ENCODE measurements at regions not wholly inside any gene's neighbourhood (a gene's known extent, or its start where the extent isn't known, plus 50 kb on each side); places are given as distances from the start of the nearest gene placed in this dataset.

- H3K27ac ChIP-seq (ENCODE audit: low read depth): no peak overlapping the region
- no peaks in the 10 kb centered on the region for H3K36me3 ChIP-seq (ENCODE audit: insufficient read depth)
- H3K4me3 ChIP-seq (ENCODE audit: low read depth, low read length): no peak overlapping the region
- no peaks in the 10 kb centered on the region for H3K4me1 ChIP-seq (ENCODE audit: insufficient read depth)
- no peak for DNase-seq (ENCODE audit: extremely low spot score)
- WGBS: 62% methylated on average over 2 of the region's 2 CpGs
Observed at GRCh38 chr3:148162132-148162531, 535.6 kb upstream of the AGTR1 start.

DNA sequence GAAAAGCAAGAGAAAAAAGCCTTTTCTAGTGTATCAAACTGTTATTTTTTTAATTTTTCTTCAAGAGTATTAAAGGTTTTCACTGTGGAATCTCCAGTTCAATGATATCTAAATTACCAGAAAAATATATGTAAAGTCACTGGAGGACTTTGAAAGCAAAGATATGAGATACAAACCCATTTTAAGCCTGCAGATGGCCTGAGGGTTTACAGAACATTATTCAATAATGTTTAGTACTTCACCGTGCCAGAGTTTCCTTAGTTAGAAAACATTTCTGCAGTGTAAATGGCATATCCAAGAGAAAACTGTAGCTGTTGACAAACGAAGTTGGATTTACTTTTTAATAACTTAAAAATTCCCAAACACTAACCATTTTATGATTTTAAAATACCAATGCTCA, 529.4 kb upstream of the AGTR1 start:
- H3K36me3 ChIP-seq (ENCODE audit: insufficient read depth): no peaks in the 10 kb centered on the region
- DNase-seq (ENCODE audit: extremely low spot score): no peak
- 52% methylated on average over 2 of the region's 2 CpGs for WGBS
- no peaks in the 10 kb centered on the region for H3K4me1 ChIP-seq (ENCODE audit: insufficient read depth)
- no peak overlapping the region for H3K4me3 ChIP-seq (ENCODE audit: low read depth, low read length)
- no peak overlapping the region for H3K27ac ChIP-seq (ENCODE audit: low read depth)

- no peaks in the 10 kb centered on the region for H3K4me1 ChIP-seq (ENCODE audit: insufficient read depth)
- no peaks in the 10 kb centered on the region for H3K36me3 ChIP-seq (ENCODE audit: insufficient read depth)
- no peak for DNase-seq (ENCODE audit: extremely low spot score)
- no peak overlapping the region for H3K4me3 ChIP-seq (ENCODE audit: low read depth, low read length)
- WGBS: 44% methylated on average over 4 of the region's 4 CpGs
- H3K27ac ChIP-seq (ENCODE audit: low read depth): no peak overlapping the region
Observed at GRCh38 chr3:148173851-148174250, 523.9 kb upstream of the AGTR1 start.

DNA sequence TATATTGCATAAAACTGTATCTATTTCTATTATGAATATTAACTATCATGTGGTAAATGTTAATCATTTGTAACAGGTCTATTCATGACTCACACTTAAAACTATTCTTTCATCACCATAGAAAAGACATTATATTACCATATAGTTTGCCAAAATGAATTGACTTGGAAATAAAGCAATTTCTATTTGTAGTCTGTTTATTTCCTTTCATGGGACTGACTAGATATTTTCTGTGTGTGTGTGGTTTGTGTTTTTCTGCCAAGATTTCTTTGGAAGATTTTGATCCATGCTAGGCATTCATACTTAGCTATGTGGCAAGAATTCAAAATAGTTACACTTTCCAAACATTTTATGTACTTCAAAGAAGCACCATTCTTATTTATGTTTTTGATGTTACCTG, 522.5 kb upstream of the AGTR1 start:
- H3K4me3 ChIP-seq (ENCODE audit: low read depth, low read length): no peak overlapping the region
- no peaks in the 10 kb centered on the region for H3K36me3 ChIP-seq (ENCODE audit: insufficient read depth)
- H3K4me1 ChIP-seq (ENCODE audit: insufficient read depth): no peaks in the 10 kb centered on the region
- H3K27ac ChIP-seq (ENCODE audit: low read depth): no peak overlapping the region
- no peak for DNase-seq (ENCODE audit: extremely low spot score)

GRCh38 chr3:148178503-148178902, 519.2 kb upstream of the AGTR1 start:
- DNase-seq (ENCODE audit: extremely low spot score): no peak
- no peak overlapping the region for H3K4me3 ChIP-seq (ENCODE audit: low read depth, low read length)
- no peak overlapping the region for H3K27ac ChIP-seq (ENCODE audit: low read depth)
- H3K36me3 ChIP-seq (ENCODE audit: insufficient read depth): no peaks in the 10 kb centered on the region
- WGBS: 42% methylated on average over 3 of the region's 3 CpGs
- H3K4me1 ChIP-seq (ENCODE audit: insufficient read depth): no peaks in the 10 kb centered on the region

GRCh38 chr3:148184798-148185197, 512.9 kb upstream of the AGTR1 start:
- H3K36me3 ChIP-seq (ENCODE audit: insufficient read depth): no peaks in the 10 kb centered on the region
- H3K4me3 ChIP-seq (ENCODE audit: low read depth, low read length): no peak overlapping the region
- WGBS: 97% methylated on average over 1 of the region's 1 CpG
- H3K27ac ChIP-seq (ENCODE audit: low read depth): no peak overlapping the region
- no peak for DNase-seq (ENCODE audit: extremely low spot score)
- H3K4me1 ChIP-seq (ENCODE audit: insufficient read depth): no peaks in the 10 kb centered on the region

DNA sequence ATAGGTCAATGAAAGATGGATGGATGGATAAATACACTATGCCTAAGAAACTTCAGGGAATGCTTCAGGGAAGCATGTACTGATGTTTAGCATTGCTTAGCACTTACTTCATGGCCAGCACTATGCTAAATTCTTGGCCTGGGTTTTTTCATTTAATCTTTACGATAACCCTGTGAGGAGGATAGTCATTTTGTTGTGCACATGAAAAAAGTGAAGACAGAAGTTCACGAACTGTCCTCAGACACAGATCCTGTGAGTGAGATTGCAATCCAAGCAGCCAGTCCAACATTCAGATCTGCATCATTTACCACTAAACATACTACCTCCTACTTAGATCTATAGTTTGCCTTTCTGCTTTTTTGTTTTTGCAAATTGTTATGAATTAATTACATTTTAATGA, 510.8 kb upstream of the AGTR1 start:
- no peak for DNase-seq (ENCODE audit: extremely low spot score)
- 46% methylated on average over 2 of the region's 2 CpGs for WGBS
- Histone ChIP-seq H3K27ac (ENCODE audit: low read depth) (no peak overlapping the region), H3K4me1 (ENCODE audit: insufficient read depth) (no peaks in the 10 kb centered on the region), H3K36me3 (ENCODE audit: insufficient read depth) (no peaks in the 10 kb centered on the region), H3K4me3 (ENCODE audit: low read depth, low read length) (no peak overlapping the region)

DNA sequence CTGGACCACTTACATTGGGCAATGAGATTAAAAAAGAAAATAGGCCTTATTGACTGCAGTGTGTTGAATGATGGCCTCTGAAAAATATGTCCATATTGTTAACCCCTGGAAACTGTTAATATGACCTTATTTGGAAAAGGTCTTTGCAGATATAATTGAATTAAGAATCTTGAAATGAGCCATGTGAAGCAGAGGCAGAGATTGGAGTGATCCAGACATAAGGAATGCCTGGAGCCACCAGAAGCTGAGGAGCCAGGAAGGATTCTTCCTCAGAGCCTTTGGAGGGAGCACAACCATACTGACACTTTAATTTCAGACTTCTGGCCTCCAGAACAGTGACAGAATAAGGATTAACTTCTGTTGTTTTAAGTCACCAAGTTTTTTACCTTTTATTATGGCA, 510.4 kb upstream of the AGTR1 start:
- H3K4me3 ChIP-seq (ENCODE audit: low read depth, low read length): no peak overlapping the region
- DNase-seq (ENCODE audit: extremely low spot score): no peak
- no peaks in the 10 kb centered on the region for H3K36me3 ChIP-seq (ENCODE audit: insufficient read depth)
- no peak overlapping the region for H3K27ac ChIP-seq (ENCODE audit: low read depth)
- H3K4me1 ChIP-seq (ENCODE audit: insufficient read depth): no peaks in the 10 kb centered on the region

GRCh38 chr3:148190441-148190990, 507.2 kb upstream of the AGTR1 start:
- no peak for DNase-seq (ENCODE audit: extremely low spot score)
- H3K4me3 ChIP-seq (ENCODE audit: low read depth, low read length): no peak overlapping the region
- H3K4me1 ChIP-seq (ENCODE audit: insufficient read depth): no peaks in the 10 kb centered on the region
- no peak overlapping the region for H3K27ac ChIP-seq (ENCODE audit: low read depth)
- H3K36me3 ChIP-seq (ENCODE audit: insufficient read depth): no peaks in the 10 kb centered on the region
- 39% methylated on average over 1 of the region's 1 CpG for WGBS

DNA sequence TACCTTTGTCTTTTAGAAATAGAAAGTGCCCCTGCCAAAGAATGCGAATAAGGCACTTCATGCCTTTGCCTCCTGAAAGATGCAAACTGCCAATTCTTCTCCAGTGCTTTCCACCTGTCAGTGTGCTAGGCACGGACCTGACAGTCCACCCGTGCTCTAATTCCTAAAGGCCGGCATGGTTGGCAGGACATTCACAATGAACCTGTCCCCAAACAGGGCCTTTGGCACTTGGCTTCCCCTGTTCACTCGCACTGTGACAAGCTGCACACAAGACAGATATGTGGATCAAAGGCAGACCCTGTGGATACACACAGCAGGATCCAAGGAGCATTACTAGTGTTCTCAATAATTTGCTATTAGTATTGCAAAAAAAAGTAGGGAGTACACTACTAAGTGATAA, 505.7 kb upstream of the AGTR1 start:
- DNase-seq (ENCODE audit: extremely low spot score): no peak
- no peaks in the 10 kb centered on the region for H3K4me1 ChIP-seq (ENCODE audit: insufficient read depth)
- WGBS: 76% methylated on average over 5 of the region's 5 CpGs
- no peak overlapping the region for H3K27ac ChIP-seq (ENCODE audit: low read depth)
- no peaks in the 10 kb centered on the region for H3K36me3 ChIP-seq (ENCODE audit: insufficient read depth)
- H3K4me3 ChIP-seq (ENCODE audit: low read depth, low read length): no peak overlapping the region

- 80% methylated on average over 3 of the region's 3 CpGs for WGBS
Observed at GRCh38 chr3:148197061-148197460, 500.6 kb upstream of the AGTR1 start.

DNA sequence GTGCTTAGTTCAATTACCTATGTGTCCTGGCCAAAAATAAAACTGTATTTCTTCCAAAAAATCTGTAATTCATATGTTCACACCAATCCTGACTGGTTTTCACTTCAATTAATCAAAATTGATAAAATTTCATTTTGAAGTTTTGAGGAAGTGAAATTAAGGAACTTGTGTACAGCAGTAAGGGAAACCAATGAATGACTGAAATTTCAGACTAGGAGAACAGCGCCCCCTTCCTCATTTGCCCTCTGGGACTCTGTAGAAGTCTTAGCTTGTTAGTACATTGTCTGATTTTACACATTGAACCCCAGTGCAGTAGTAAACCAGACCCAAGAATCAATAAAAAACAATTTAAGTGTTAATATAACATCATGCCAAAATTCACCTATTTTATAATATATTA, 495.3 kb upstream of the AGTR1 start:
- Histone ChIP-seq H3K4me1 (ENCODE audit: insufficient read depth) (no peaks in the 10 kb centered on the region), H3K27ac (ENCODE audit: low read depth) (no peak overlapping the region), H3K4me3 (ENCODE audit: low read depth, low read length) (no peak overlapping the region), H3K36me3 (ENCODE audit: insufficient read depth) (no peaks in the 10 kb centered on the region)
- no peak for DNase-seq (ENCODE audit: extremely low spot score)
- WGBS: 42% methylated on average over 1 of the region's 1 CpG

More at GRCh38 chr3:148197061-148197460, 500.6 kb upstream of the AGTR1 start:
- Histone ChIP-seq H3K4me3 (ENCODE audit: low read depth, low read length) (no peak overlapping the region), H3K27ac (ENCODE audit: low read depth) (no peak overlapping the region), H3K4me1 (ENCODE audit: insufficient read depth) (no peaks in the 10 kb centered on the region), H3K36me3 (ENCODE audit: insufficient read depth) (no peaks in the 10 kb centered on the region)
- no peak for DNase-seq (ENCODE audit: extremely low spot score)

GRCh38 chr3:148203297-148204010, 494.2 kb upstream of the AGTR1 start:
- no peak overlapping the region for H3K27ac ChIP-seq (ENCODE audit: low read depth)
- H3K36me3 ChIP-seq (ENCODE audit: insufficient read depth): no peaks in the 10 kb centered on the region
- WGBS: 63% methylated on average over 6 of the region's 6 CpGs
- H3K4me3 ChIP-seq (ENCODE audit: low read depth, low read length): no peak overlapping the region
- H3K4me1 ChIP-seq (ENCODE audit: insufficient read depth): no peaks in the 10 kb centered on the region
- no peak for DNase-seq (ENCODE audit: extremely low spot score)

GRCh38 chr3:148204131-148204530, 493.6 kb upstream of the AGTR1 start:
- H3K27ac ChIP-seq (ENCODE audit: low read depth): no peak overlapping the region
- H3K36me3 ChIP-seq (ENCODE audit: insufficient read depth): no peaks in the 10 kb centered on the region
- 53% methylated on average over 1 of the region's 1 CpG for WGBS
- no peak overlapping the region for H3K4me3 ChIP-seq (ENCODE audit: low read depth, low read length)
- no peak for DNase-seq (ENCODE audit: extremely low spot score)
- no peaks in the 10 kb centered on the region for H3K4me1 ChIP-seq (ENCODE audit: insufficient read depth)

- no peak for DNase-seq (ENCODE audit: extremely low spot score)
Observed at GRCh38 chr3:148205977-148206376, 491.7 kb upstream of the AGTR1 start.

More at GRCh38 chr3:148205977-148206376, 491.7 kb upstream of the AGTR1 start:
- Histone ChIP-seq H3K27ac (ENCODE audit: low read depth) (no peak overlapping the region), H3K36me3 (ENCODE audit: insufficient read depth) (no peaks in the 10 kb centered on the region), H3K4me3 (ENCODE audit: low read depth, low read length) (no peak overlapping the region), H3K4me1 (ENCODE audit: insufficient read depth) (no peaks in the 10 kb centered on the region)
- WGBS: 43% methylated on average over 2 of the region's 2 CpGs
